IgD-negative memory B cell (primary cell): ENCODE measurements at regions not wholly inside any gene's neighbourhood (a gene's known extent, or its start where the extent isn't known, plus 50 kb on each side); places are given as distances from the start of the nearest gene placed in this dataset.

ENCODE experiments used
- H3K27ac Mint-ChIP-seq, 3 donors: one replicate each; pipeline ENCODE4 v1.8.0; 2020 to 2022; ENCODE audit warnings: mild to moderate bottlenecking in 3 of 3, mixed read lengths in 3 of 3, moderate library complexity in 1 of 3
- H3K27me3 Mint-ChIP-seq: one replicate; pipeline ENCODE4 v1.8.0; 2021; ENCODE audit warnings: mixed read lengths
- H3K36me3 Mint-ChIP-seq: one replicate; pipeline ENCODE4 v1.8.0; 2020; ENCODE audit warnings: mild to moderate bottlenecking, mixed read lengths
- H3K4me1 Mint-ChIP-seq, 3 donors: one replicate each; pipeline ENCODE4 v1.8.0; 2020 to 2022; ENCODE audit warnings: mixed read lengths in 3 of 3, mild to moderate bottlenecking in 1 of 3
- H3K4me3 Mint-ChIP-seq, 4 donors: one replicate each; pipeline ENCODE4 v1.8.0; 2020 to 2022; ENCODE audit warnings: mild to moderate bottlenecking in 4 of 4, mixed read lengths in 4 of 4, moderate library complexity in 3 of 4
- H3K9me3 Mint-ChIP-seq, 3 donors: one replicate each; pipeline ENCODE4 v1.8.0; 2020 to 2021; ENCODE audit warnings: mixed read lengths in 3 of 3, mild to moderate bottlenecking in 1 of 3

- H3K9me3 Mint-ChIP-seq = no peaks in the 10 kb centered on the region
- peaks cover 3% of the 10 kb centered on the region for H3K27me3 Mint-ChIP-seq
- H3K4me1 Mint-ChIP-seq = peaks cover 0 to 1% (median 0%) of the 10 kb centered on the region in 3 donors
- no peak overlapping the region for H3K27ac Mint-ChIP-seq
- H3K36me3 Mint-ChIP-seq = no peaks in the 10 kb centered on the region
- no peak overlapping the region for H3K4me3 Mint-ChIP-seq
These were observed 95.7 kb downstream of the VAPA start for GRCh38 chr18:10009321-10010144.

GRCh38 chr18:10010611-10011015 is 96.8 kb downstream of the VAPA start:
- no peaks in the 10 kb centered on the region for H3K9me3 Mint-ChIP-seq
- H3K27me3 Mint-ChIP-seq = peaks cover 3% of the 10 kb centered on the region
- no peaks in the 10 kb centered on the region for H3K36me3 Mint-ChIP-seq
- no peaks in the 10 kb centered on the region for H3K4me1 Mint-ChIP-seq
- H3K4me3 Mint-ChIP-seq = no peak overlapping the region
- no peak overlapping the region for H3K27ac Mint-ChIP-seq

GRCh38 chr18:10011061-10011460 is 97.2 kb downstream of the VAPA start:
- no peak overlapping the region for H3K27ac Mint-ChIP-seq
- peaks cover 3% of the 10 kb centered on the region for H3K27me3 Mint-ChIP-seq
- peaks cover 0 to 3% (median 0%) of the 10 kb centered on the region in 3 donors for H3K4me1 Mint-ChIP-seq
- H3K36me3 Mint-ChIP-seq = no peaks in the 10 kb centered on the region
- no peaks in the 10 kb centered on the region for H3K9me3 Mint-ChIP-seq
- no peak overlapping the region for H3K4me3 Mint-ChIP-seq

DNA sequence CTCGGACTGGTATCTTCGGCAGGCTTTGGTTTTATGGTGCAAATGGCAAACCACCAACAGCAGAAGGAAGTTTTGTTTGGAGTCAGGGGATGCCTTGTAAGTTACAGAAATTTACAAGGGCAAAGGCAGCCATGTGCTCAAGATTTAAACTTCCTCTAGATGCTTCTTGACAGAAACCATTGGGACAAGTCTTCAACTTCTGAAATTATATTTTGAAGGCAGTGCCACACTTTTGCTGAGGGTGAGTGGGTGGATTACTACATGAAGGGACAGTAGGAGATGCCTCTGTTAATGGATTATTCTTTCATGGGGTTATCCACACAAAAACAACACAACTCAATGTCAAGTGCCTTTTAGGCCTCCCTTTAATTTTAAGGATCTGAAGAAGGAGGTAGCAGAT is 97.9 kb downstream of the VAPA start:
- Mint-ChIP-seq H3K4me1 (peaks cover 2 to 8% (median 6%) of the 10 kb centered on the region in 3 donors), H3K9me3 (no peaks in the 10 kb centered on the region), H3K4me3 (no peak overlapping the region), H3K27me3 (peaks cover 3% of the 10 kb centered on the region), H3K36me3 (no peaks in the 10 kb centered on the region), H3K27ac (no peak overlapping the region)

DNA sequence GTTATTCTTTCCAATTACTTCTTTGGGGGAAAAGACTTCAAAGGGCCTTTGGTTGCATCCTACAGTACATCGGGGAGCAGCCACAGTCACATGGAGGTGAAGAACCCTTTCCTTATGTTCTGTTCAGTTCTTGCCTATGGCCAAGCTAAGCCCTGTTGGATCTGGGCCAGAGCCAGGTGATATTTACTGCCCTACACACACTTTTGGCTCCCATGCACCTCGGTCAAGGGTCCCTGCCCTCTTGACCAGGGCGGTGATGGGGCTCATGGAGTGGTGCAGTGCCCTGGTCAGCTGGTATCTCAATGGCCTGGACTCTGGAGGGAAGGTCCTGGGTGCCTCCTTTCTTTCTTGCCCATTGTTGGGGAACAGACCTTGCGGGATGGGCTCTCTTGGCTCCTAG is 98.7 kb downstream of the VAPA start:
- H3K9me3 Mint-ChIP-seq = no peaks in the 10 kb centered on the region
- H3K4me3 Mint-ChIP-seq = no peak overlapping the region
- peaks cover 3% of the 10 kb centered on the region for H3K27me3 Mint-ChIP-seq
- no peaks in the 10 kb centered on the region for H3K36me3 Mint-ChIP-seq
- peaks cover 2 to 8% (median 6%) of the 10 kb centered on the region in 3 donors for H3K4me1 Mint-ChIP-seq
- no peak overlapping the region for H3K27ac Mint-ChIP-seq

GRCh38 chr18:10013621-10014543 is 100.1 kb downstream of the VAPA start:
- H3K27me3 Mint-ChIP-seq = peaks cover 6% of the 10 kb centered on the region
- no peak overlapping the region for H3K27ac Mint-ChIP-seq
- no peaks in the 10 kb centered on the region for H3K36me3 Mint-ChIP-seq
- H3K9me3 Mint-ChIP-seq = no peaks in the 10 kb centered on the region
- H3K4me3 Mint-ChIP-seq = no peak overlapping the region
- peaks cover 2 to 8% (median 6%) of the 10 kb centered on the region in 3 donors for H3K4me1 Mint-ChIP-seq

DNA sequence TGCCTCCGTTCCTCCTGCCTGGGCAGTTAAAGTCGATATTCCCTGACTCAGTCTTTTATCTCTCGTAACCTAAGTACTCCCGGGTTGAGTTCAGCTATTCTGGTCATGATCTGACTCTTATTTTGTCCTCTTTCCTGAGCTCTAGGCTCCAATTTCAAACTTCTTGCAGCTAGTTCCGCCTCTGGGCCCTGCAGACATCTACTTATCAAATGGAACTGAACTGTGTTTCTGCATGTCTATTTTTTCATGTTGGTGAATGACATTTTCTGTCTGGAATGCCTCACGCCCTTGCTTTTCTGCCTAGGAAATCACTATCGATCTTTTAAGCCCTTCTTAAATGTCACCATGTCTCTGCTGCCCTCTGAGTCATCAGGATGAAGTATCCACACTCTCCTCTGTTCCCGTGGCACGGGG is 101.5 kb downstream of the VAPA start:
- Mint-ChIP-seq H3K36me3 (no peaks in the 10 kb centered on the region), H3K27me3 (peaks cover 3% of the 10 kb centered on the region), H3K9me3 (no peaks in the 10 kb centered on the region), H3K4me1 (peaks cover 2 to 8% (median 6%) of the 10 kb centered on the region in 3 donors), H3K4me3 (no peak overlapping the region), H3K27ac (no peak overlapping the region)

DNA sequence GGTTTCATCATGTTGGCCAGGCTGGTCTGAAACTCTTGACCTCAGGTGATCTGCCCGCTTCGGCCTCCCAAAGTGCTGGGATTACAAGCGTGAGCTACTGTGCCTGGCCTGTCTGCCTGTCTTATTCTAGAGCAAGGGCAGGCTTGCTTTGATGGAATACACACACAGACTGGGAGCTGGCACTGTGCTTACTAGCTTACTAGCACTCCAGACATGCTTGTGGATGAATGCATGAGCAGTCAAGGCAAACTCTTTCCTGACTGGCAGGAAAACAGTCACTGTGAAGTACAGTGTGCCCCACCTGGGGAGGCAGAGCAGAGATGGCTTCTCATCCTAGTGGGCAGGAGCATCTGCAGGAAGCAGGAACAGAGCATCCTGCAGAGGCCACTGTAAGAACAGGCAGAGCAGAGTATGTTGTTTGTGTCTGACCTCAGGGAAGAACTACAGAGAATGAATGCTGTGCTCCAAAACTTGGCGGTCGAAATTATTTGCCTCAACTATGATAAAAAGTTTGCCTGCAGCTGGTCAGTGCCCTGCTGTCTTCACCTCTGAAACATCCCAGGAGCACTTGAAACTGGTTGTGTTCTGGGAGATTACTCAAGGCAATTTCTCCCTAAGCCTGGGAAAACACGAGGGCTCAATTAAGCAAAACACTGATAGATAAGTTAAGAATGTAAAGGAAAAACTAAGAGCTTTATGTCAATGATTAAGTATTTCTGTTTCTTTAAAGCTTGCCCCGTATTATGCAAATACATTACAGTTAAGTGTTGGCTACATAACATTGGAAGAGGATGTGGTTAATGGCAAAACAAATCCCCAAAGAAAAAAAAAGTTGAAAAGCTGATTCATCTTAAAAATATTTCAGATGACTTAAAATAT is 102.4 kb downstream of the VAPA start:
- H3K9me3 Mint-ChIP-seq = no peaks in the 10 kb centered on the region
- no peaks in the 10 kb centered on the region for H3K36me3 Mint-ChIP-seq
- peaks cover 2 to 8% (median 6%) of the 10 kb centered on the region in 3 donors for H3K4me1 Mint-ChIP-seq
- H3K27me3 Mint-ChIP-seq = peaks cover 3% of the 10 kb centered on the region
- peak overlapping the region in 1 of 3 donors; percentile 46 for H3K27ac Mint-ChIP-seq
- no peak overlapping the region for H3K4me3 Mint-ChIP-seq

- Mint-ChIP-seq H3K27ac (no peak overlapping the region), H3K4me3 (no peak overlapping the region), H3K9me3 (no peaks in the 10 kb centered on the region), H3K36me3 (no peaks in the 10 kb centered on the region), H3K4me1 (peaks cover 2 to 8% (median 6%) of the 10 kb centered on the region in 3 donors), H3K27me3 (peaks cover 3% of the 10 kb centered on the region)
These were observed 103.2 kb downstream of the VAPA start for GRCh38 chr18:10017043-10017442.

DNA sequence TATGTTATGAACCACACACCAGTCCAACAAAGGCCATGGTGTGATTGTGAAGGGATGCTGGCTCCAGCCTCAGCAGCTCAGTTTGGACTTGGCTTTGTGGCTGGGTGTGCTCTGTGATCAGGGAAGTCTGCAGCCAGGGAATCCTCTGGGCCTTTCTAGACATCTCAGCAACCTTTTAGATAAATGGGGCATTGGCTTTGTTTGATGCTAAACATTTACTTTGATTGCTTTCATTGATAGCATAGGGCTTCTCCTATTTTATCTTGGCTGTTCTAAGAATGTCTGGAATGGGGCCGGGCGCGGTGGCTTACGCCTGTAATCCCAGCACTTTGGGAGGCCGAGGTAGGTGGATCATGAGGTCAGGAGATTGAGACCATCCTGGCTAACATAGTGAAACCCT is 104.5 kb downstream of the VAPA start:
- H3K27ac Mint-ChIP-seq = no peak overlapping the region
- no peak overlapping the region for H3K4me3 Mint-ChIP-seq
- H3K27me3 Mint-ChIP-seq = peaks cover 3% of the 10 kb centered on the region

DNA sequence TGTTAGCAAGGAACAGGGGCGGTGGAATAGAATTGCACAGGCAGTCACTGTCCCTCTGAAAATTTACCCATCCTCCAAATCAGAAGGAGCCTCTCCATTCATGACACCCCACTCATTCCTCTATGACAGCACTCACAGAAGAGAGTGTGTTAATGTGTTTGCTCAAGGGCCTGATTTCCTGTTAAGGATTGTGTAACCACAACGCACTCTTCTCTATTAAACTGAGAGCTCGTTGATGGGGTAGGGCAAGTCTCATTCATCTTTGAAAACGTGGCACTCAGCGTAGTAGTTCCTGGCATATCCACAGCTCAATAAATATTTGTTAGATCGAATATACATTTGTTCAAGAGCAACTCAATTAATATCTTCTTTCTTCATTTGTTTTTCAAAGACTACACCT is 106.4 kb downstream of the VAPA start:
- no peak overlapping the region for H3K27ac Mint-ChIP-seq
- H3K4me3 Mint-ChIP-seq = no peak overlapping the region
- no peaks in the 10 kb centered on the region for H3K36me3 Mint-ChIP-seq
- H3K4me1 Mint-ChIP-seq = peaks cover 2 to 8% (median 6%) of the 10 kb centered on the region in 3 donors
- peaks cover 0 to 2% (median 0%) of the 10 kb centered on the region in 3 donors for H3K9me3 Mint-ChIP-seq
- H3K27me3 Mint-ChIP-seq = peaks cover 3% of the 10 kb centered on the region

More for the DNA sequence above, 104.5 kb downstream of the VAPA start:
- Mint-ChIP-seq H3K4me1 (peaks cover 2 to 8% (median 6%) of the 10 kb centered on the region in 3 donors), H3K36me3 (no peaks in the 10 kb centered on the region), H3K9me3 (no peaks in the 10 kb centered on the region)

DNA sequence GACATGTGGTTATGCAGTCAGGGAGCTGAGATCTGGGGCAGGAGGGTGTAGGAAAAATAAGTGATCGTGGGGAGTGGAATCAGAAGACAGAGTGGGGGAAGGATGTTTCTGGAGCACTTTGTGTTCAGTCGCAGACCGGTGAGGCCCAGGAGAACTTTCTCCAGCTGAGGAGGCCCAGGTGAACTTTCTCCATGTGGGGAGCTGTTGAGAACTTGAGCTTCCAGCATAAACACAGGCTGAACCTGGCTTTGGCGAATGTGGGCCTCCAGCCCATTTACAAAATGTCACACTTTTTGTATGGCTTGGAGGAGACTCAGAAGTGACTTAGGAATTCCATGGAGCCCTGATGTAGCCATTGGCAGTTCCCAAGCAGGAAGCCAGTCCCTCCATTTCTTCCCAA is 108.5 kb downstream of the VAPA start:
- Mint-ChIP-seq H3K27me3 (peaks cover 3% of the 10 kb centered on the region), H3K36me3 (no peaks in the 10 kb centered on the region), H3K9me3 (peaks cover 0 to 2% (median 0%) of the 10 kb centered on the region in 3 donors), H3K4me3 (no peak overlapping the region), H3K4me1 (no peaks in the 10 kb centered on the region), H3K27ac (no peak overlapping the region)

- Mint-ChIP-seq H3K27me3 (no peaks in the 10 kb centered on the region), H3K9me3 (peaks cover 0 to 2% (median 0%) of the 10 kb centered on the region in 3 donors), H3K27ac (no peak overlapping the region), H3K4me1 (no peaks in the 10 kb centered on the region), H3K4me3 (no peak overlapping the region), H3K36me3 (no peaks in the 10 kb centered on the region)
These were observed 110.2 kb downstream of the VAPA start for GRCh38 chr18:10023853-10024570.
